Activated effector memory CD4-positive, alpha-beta T cell treated with anti-CD3 and anti-CD28 coated beads, Interleukin-2, amount 50 U/mL, for 16 hours (primary cell): ENCODE measurements at regions not wholly inside any gene's neighbourhood (a gene's known extent, or its start where the extent isn't known, plus 50 kb on each side); places are given as distances from the start of the nearest gene placed in this dataset.
"Not testable (repeated sequence)": the region's sequence is repeated elsewhere in the genome, so short reads cannot be mapped to it uniquely, and the experiment has no call there.

Source experiments
- DNase-seq: peaks from one replicate; pipeline ENCODE4 v3.0.0-alpha.2; 2020

DNA sequence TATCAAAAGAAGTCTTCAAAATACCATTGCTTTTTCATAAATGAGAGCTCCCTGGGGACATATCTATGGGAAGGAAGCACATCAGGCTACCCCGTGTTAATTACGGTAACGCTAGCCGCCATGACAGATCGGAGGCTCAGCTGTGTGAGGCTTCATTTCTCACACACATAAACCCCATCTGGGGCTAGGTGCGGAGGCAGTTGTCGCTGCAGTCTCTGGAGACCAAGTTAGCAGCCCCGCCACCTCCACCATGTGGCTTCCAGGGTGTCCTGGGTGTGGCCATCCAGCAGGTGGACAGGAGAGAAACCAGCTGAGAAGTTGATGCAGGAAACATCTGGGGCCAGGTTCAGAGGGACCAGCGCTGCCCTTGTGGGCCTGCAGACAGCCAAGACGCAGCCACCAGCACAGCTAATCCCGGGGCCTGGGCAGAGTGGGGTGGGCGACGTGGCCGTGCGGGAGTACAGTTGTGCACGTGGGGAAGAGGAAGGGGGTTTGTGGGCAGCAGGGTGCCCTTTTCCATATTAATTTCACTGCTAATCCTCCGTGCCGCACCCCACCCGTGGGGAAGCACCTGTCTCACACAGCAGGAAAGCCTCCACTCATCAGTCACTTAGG is 426.5 kb downstream of the IRX1 start:
- no peak for DNase-seq

DNA sequence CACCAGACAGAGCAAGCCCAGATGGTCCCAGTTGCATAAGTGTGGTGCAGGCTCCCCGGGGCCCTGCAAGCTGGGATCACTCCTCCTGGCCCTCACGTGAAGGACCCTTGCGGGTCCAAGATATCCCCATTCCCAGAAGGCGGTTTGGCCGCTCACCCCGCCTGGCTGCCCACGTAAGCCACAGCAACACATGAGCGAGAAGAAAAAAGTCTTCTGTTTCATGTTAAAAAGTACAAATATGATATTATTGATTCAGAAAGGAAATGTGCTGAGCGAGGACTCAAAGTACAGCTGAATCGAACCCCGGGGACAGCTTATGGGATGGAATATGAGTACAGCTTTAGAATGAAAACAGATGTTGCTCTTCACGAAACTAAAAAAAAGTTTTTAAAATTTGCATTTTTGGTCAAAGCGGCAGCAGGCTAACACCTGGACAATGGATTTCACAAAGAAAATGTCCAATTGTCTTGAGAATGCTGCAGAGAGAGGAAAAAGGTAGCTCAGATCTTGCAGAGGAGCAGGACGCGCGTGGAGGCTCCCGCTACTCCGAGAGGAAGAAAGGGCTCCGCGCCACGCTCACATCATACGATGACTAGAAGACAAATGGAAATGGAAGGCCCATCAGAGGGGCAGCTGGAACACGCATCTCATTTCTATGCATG is 427.6 kb downstream of the IRX1 start:
- no peak for DNase-seq

DNA sequence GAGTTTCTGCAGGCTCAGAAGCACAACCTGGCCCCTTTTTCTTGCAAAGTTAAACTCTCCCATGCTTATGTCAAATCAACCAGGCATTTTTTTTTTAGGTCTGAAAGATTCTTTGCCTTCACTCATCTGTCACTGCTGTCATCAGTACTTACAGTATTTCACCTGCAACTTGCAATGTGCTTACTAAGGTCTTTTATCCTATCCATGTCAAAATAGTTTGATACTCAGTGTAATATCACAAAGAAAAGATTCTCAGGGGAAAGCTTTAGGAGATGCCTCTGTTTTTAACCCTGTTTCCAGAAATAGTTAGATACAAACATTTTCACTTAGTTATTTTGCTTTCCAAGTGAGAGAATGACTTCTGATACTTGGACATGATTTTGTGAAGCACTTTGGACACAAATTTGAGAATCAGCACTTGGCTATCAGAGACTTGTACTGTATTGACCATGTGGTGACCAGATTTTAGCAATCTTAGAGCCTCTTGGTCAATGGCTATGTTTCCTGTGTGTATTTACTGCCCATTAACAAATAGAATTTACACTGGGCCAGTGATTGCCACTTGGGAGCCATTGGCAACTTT is 428.2 kb downstream of the IRX1 start:
- DNase-seq, result no peak

DNA sequence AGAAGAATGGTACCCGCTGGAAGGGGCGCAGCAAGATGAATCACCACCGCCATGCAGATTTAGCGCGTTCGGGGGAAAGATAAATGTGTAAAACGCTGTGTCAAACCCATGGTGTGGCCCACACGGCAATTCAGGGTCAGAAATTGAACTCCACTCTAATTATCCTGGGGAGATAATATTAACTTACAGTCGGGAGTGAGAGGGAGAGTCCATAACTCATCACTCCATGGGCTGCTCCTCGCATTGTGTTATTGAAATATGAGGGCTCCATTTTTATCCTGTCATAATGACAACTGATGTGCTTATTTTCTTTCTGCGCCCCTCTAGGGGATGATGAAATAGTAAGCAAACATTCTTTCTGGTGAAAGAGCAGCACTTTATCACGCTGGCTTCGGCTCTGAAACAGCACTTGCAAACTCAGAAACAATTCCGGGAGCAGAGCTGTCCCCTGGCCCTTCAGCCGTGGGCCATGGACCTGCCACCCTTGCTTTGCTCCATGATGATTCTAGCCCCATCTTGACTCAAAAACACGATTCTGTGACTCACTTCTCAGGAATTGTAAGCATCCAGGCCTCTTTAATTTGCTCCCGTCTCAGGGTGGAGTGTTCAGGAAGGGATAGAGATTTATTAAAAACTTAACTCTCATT is 431.6 kb downstream of the IRX1 start:
- DNase-seq, result no peak

DNA sequence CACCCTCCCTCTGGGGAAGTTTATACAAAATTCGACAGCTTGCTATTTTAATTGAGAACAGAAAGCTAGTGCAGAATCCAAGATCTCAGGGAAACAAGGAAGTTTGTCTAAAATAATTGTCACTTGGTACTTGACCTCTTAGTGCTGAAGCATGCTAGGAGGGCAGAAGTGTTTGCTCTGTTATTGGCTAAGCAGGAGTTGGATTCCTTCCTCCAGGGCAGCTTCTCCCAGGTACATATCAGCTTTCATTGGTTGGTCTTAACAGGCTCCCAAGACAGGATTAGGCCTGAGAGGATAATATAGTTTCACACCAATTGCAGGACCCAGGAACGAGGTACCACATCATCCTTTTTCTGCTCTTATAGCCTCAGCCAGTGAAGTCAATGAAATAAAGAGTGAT is 432.8 kb downstream of the IRX1 start:
- no peak for DNase-seq

DNA sequence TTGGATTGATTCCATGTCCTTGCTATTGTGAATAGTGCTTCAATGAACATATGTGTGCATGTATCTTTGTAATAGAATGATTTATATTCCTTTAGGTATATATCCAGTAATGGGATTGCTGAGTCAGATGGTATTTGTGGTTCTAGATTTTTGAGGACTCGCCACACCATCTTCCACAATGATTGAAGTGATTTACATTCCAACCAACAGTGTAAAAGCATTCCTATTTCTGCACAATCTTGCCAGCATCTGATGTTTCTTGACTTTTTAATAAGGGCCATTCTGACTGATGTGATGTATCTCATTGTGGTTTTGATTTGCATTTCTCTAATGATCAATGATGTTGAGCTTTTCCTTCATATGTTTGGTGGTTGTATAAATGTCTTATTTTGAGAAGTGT is 437.9 kb downstream of the IRX1 start:
- not testable (repeated sequence) for DNase-seq

DNA sequence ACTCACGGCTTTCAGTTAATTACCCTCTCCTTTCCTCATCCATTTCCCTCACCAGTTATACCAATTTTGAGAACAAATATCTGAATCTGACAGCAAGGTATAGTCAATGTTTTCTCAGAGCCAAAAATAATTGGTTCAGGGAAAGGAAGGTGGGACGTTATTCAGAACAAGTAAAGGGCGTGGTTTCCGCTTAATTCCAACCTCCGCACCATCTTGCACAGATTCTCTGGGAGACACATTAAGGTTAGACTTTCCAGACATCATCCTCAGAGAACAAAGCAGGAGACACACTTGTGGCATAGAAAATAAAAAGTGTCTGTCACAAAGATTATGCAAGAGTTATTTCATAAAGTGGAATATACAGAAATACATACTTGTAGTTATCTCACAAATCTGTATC is 441.2 kb downstream of the IRX1 start:
- no peak for DNase-seq

DNA sequence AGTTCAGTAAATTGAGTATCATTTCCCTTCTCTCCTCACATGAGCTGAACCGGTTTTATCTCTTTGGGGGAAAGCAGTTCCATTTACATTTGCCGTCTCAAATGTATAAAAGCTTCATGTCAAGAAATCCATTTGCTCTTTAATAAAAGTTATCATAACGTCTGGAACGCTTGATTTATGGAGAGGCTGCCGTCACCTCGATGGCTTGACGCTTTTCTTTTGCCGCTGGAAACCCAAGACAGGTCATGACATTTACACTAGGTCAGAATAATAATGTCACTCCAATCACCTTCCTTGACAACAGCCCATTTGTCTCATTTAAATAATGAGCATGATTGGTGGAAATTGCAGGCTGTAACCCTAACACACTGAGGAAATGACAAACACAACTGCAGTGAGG is 443.4 kb downstream of the IRX1 start:
- DNase-seq, result no peak

DNA sequence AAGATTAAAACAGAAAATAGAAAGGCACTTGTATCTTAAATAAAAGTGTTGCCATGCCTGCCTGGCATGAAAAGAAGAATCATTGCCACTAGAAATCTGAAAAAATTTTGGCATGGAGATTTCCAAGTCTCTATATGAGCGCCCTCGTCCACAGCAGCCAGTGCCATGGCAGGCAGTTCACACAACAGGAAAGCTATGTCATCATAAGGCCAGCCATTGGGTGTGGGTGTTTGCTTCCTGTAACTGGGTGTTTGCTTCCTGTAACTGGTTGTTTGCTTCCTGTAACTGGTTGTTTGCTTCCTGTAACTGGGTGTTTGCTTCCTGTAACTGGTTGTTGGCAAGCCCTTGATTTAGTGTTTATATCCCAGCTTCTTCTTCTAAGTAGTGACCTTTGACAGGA is 446.7 kb downstream of the IRX1 start:
- DNase-seq, result no peak

DNA sequence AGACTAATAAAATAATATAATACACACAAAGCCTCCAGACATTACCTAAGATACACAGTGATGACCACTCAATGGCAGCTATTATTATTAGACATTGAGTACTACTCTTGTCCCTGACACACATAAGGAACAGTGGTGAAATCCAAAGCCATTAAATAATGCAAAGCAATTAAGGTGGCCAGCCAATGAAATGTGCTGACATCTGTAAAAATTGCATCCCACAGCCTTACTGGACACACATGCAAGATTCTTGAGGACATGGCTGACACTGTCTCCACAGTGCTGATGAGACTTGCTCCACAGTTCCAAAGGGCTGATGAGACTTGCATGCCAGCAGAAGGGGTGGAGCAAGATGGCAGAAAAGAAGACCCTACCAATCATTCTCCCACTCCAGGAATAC is 447.5 kb downstream of the IRX1 start:
- DNase-seq, result no peak

DNA sequence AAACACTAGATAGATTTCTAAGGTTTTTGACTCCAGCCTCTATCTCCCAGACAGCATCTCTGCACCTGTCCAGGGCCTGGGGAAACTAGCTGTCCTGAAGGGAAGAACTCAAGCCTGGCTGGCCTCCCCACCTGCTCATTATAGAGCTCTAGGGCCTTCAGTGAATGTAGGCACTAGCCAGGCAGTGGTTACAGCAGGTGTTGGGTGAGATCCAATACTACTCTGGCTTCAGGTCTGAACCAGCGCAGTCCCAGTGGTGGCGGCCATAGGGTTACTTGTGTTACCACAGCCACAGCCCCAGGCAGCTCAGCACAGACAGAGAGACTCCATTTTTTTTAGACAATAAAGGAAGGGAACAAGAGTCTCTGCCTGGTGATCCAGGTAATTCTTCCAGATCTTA is 449.2 kb downstream of the IRX1 start:
- DNase-seq, result no peak

DNA sequence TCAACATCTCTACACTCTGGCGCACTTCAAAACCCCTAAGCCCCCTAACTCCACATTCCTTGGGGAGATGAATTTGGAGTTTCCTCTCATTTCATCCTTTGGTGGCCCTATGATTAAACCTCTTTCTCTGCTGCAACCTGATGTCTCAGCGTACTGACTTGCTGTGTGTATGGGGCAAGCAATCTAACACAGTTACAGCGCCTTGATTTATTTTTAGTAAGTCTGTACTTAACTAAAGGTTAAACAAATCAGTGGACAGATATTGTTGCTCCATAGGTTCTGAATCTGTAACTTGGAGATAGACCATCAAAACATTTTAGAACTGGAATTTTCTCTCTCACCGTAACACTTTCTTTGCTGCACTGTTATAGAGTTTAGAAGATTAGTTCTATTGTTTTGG is 452.8 kb downstream of the IRX1 start:
- DNase-seq, result no peak

DNA sequence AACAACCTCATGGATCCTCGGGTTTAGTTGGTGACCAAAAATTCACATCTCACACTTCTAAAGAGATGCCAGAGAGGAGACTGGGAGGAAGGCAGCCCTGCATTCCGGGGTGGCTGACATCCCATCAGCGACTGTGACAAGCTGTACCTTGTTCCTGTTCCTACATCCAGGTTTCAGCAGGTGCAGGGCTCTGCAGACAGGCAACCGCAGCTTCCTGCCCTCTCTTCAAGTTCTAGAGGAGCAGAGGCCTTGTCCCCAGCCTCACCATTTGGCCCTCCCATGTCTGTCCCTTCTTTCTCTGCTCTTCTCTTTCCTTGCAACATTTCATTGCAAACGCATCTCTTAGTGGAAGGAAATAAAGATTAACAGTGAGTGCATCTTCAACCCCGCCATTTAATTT is 454.6 kb downstream of the IRX1 start:
- no peak for DNase-seq

DNA sequence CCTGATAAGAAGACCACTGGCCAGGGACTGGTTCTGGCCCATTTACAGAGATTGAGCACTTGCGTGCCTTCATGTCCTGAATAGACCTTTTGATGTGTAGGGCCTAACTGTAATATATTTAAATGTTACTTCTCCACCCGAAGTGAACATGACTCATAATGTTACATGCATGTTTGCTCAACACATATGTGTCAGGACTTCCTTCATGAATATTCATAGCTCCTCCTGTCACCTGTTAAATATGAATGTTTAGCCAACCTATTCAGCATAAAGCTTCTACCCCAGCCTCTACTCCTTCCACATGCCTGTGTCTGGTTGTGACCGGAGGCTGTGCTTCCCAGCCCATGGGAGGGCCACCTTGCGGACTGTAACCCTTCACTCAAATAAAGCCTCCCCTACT is 457.5 kb downstream of the IRX1 start:
- no peak for DNase-seq

DNA sequence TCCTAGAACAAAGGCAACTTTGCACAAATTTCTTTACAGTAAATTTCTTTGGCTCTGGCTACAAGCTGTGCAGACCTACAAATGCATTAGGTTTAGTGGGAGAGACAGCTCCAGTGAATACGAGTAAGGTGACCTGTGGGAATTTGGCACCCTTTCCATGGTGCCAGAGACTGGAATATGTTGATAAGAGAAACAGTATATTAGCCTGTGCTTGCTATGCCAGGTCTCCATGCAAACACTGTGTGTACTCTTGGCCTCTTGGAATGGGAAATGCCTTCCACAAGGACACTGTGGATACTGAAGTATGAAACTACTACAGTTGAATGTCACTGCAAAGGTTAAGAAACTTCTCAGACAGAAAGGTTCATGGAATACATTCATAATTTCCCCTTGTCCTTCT is 458.5 kb downstream of the IRX1 start:
- no peak for DNase-seq

DNA sequence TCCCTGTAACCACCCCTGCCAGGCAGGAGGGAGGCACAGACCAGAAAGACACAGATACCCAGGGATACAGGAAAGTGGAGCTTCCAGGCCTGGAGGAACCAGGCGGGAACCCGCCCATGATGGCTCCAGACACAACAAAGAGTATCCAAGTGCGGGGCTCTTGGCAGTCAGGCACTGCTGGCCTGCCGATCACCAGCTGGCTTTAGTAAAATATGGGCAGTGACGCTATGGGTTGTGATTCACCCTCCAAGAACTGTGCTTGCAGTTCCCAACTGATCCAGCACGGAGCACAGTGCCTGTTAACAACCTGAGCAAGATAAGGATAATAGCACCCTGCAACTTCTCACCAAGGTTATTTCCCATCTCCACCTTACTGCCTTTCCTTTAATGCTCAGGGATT is 463.3 kb downstream of the IRX1 start:
- DNase-seq, result no peak

DNA sequence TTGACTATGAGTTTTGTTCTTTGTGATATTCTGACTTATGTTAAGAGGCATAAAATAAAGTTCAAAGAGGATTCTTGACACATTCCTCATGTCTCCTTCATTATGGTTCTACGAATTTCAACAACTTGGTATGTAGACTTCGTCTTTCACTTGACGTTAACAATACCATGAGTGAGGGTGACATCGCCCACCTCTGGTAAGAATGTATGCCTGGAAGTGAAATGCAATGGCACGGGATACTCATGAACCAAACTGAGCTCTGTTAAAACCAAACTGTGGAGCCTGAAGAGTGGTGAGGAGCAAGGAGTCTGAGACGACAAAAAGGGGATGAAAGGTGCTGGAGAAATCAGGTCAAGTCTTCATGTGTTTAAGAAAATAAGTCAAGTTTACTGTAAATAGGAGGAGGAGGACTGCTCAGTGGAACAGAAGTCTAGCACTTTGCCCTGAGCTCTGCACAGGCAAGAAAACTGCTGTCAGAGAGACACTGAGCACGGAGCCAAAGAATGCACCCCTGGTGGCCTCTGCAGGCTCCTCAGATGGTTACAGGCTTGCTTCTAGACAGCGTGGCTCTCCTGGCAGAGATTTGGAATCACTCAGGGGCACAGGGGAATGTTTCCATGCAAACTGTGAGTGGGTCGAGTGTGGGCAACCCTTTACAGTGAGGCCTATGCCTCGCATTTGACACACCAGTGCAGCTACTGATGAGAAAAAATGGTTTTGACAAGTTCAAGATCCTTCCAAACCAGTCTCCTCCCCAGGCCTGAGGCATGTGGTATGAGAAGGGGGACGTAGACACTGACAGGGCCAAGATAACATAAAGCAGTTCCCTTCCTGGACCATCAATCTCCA is 470.1 kb downstream of the IRX1 start:
- no peak for DNase-seq

DNA sequence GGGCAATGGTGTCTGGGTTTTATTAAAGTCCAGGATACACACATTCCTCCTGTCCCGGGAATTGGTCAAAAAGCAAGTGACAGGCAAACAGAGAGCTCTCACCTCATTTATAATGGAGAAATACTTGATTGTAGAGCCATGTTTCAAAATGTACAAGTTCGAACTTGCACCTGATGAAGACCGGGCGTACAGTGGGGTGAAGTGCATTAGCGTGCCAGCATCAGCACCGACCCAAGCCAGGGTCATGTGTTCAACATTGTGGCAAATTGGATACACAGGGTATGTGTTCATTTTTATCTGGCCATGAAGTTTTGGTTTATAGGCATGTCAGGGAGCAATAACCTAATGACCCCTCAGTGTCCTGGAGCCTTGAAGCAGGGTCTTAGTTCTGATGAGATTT is 472.5 kb downstream of the IRX1 start:
- DNase-seq, result no peak

DNA sequence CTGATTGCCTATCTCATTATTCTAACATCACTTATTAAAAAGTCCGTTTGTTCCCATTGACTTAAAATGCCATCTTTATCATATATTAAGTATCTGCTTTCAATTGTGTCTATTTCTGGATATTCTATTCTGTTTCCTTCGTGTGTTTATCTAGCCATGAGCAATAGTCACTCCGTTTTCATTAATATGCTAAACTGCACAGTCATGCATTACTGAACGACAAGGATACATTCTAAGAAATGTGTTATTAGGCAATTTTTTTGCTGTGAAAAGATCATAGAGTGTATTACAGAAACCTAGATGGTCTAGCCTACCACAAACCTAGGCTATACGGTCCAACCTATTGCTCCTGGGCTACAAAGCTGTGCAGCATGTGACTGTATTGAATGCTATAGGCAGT is 482.9 kb downstream of the IRX1 start:
- DNase-seq, result no peak

DNA sequence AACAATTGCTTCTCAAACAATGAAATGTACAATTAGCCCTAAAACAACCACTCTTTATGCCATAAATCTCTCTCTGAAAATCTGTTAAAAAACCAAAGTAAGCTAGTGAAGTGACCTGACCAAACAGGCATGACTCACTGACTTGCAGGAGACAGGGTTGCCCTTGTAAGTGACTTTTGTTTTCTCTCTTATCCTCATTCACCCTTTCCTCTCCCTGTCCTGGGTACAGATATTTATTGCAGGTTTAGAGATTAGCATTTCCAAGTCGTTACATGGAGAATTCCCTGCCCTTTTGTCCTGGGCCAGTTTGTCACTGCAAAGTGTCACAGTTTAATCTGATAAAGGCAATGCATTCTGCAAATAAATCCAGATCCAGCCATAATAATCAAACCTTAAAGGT is 484.2 kb downstream of the IRX1 start:
- no peak for DNase-seq

DNA sequence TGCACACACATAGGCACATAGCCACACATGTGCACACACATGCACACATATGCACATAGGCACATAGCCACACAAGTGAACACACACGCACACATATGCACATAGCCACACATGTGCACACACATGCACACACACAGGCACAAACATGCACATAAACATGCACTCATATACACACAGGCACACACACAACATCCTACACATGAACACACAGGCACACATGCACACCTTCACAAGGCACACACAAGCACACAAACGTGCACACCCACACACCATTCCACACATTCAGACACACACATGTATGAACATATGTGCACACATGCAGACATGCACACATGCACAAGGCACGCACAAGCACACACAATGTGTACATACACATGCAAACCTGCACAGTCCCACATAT is 484.7 kb downstream of the IRX1 start:
- no peak for DNase-seq

DNA sequence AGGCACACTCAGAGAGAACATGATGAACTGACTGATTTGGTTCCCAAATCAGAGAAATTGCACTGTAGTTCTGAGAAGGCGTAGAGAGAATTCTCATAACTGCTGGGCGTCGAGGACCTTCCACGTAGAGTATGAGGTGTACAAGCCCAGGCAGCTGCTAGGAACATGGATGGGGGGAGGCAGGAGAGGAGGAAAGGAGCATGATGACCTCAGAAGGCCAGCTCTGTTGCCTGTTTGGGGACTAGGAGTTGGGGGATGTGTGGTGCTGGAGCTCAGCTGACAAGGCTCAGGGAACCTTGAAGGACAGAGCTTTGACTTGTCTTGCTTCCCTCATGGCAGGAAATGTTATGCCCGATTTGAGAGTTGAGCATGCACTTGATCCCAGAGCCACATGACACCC is 485.4 kb downstream of the IRX1 start:
- DNase-seq, result no peak

DNA sequence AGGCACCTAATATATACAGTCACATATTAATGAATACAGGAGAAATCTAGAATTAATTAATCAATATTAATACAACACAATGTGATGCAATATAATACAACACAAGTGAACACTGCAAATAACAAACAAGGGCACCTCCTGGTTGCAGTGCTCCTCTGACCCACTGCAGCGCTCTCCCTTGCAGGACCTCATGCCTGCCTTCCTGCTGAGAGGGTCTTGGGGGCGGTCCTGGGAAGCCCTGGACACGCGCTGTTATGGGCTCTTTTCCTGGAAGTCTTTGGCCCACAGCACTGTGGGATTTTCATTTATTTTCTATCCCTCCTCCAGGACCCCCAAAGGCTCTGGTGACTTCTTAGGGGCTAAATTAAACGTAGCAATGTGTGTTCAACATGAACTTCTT is 485.8 kb downstream of the IRX1 start:
- no peak for DNase-seq
